Activated naive CD4-positive, alpha-beta T cell treated with anti-CD3 and anti-CD28 coated beads, Interleukin-2, amount 10 ng/mL, durations not matched to agents 7 days and 5 days (primary cell): ENCODE measurements at regions not wholly inside any gene's neighbourhood (a gene's known extent, or its start where the extent isn't known, plus 50 kb on each side); places are given as distances from the start of the nearest gene placed in this dataset.
"Not testable (repeated sequence)": the region's sequence is repeated elsewhere in the genome, so short reads cannot be mapped to it uniquely, and the experiment has no call there.

Experiments used
- CTCF ChIA-PET: fragments of 350-600 bp; sonication (Branson Sonifier 250); formaldehyde crosslinking; loops from one replicate; lab custom pipeline; 2021; ENCODE audit warnings: antibody characterized with exemption; lab: Charles Lee
- DNase-seq: peaks from one replicate; pipeline ENCODE4 v3.0.0-alpha.2; 2020
- H3K27ac Mint-ChIP-seq: one replicate; pipeline ENCODE4 v1.8.0; 2021; ENCODE audit warnings: mild to moderate bottlenecking, moderate library complexity, mixed read lengths
- H3K27me3 Mint-ChIP-seq: one replicate; pipeline ENCODE4 v1.8.0; 2021; ENCODE audit warnings: mild to moderate bottlenecking, mixed read lengths
- H3K36me3 Mint-ChIP-seq: one replicate; pipeline ENCODE4 v1.8.0; 2021; ENCODE audit warnings: mixed read lengths
- H3K4me1 Mint-ChIP-seq: one replicate; pipeline ENCODE4 v1.8.0; 2021; ENCODE audit warnings: mixed read lengths
- H3K4me3 Mint-ChIP-seq: one replicate; pipeline ENCODE4 v1.8.0; 2021; ENCODE audit warnings: mild to moderate bottlenecking, moderate library complexity, mixed read lengths
- H3K9me3 Mint-ChIP-seq: one replicate; pipeline ENCODE4 v1.8.0; 2021; ENCODE audit warnings: mixed read lengths

GRCh38 chr22:19593991-19594569 is 69.9 kb upstream of the CLDN5 start:
- CTCF ChIA-PET, result no interaction called here
- Mint-ChIP-seq H3K27ac (peak overlapping the region; percentile 9), H3K9me3 (no peaks in the 10 kb centered on the region)

GRCh38 chr22:19595532-19595931 is 71.3 kb upstream of the CLDN5 start:
- CTCF ChIA-PET, result interaction anchor here (1.4 kb wide), 1 partner anchor 34 kb away, joined by 3 read pairs; no protein-coding TSS in a partner anchor
- Mint-ChIP-seq H3K4me3 (no peak overlapping the region), H3K27ac (peak overlapping the region; percentile 99), H3K36me3 (no peaks in the 10 kb centered on the region), H3K27me3 (peaks cover 4% of the 10 kb centered on the region), H3K9me3 (no peaks in the 10 kb centered on the region), H3K4me1 (peaks cover 59% of the 10 kb centered on the region)
- no peak for DNase-seq

More at GRCh38 chr22:19593991-19594569, 69.9 kb upstream of the CLDN5 start:
- H3K4me3 Mint-ChIP-seq, result no peak overlapping the region
- H3K27me3 Mint-ChIP-seq, result peaks cover 6% of the 10 kb centered on the region
- H3K36me3 Mint-ChIP-seq, result no peaks in the 10 kb centered on the region
- no peak for DNase-seq
- H3K4me1 Mint-ChIP-seq, result peaks cover 48% of the 10 kb centered on the region

GRCh38 chr22:19596680-19597398 is 72.6 kb upstream of the CLDN5 start:
- H3K4me1 Mint-ChIP-seq, result peaks cover 65% of the 10 kb centered on the region
- CTCF ChIA-PET, result interaction anchor here (1.2 to 1.5 kb wide), 2 partner anchors 8 to 33 kb away, joined by 3 to 4 read pairs; no protein-coding TSS in a partner anchor
- DNase-seq, result no peak
- peak overlapping the region; percentile 64 for H3K4me3 Mint-ChIP-seq
- no peaks in the 10 kb centered on the region for H3K9me3 Mint-ChIP-seq
- H3K27ac Mint-ChIP-seq, result peak overlapping the region; percentile 99
- no peaks in the 10 kb centered on the region for H3K36me3 Mint-ChIP-seq
- no peaks in the 10 kb centered on the region for H3K27me3 Mint-ChIP-seq

- peak overlapping the region; percentile 64 for H3K4me3 Mint-ChIP-seq
- peaks cover 4% of the 10 kb centered on the region for H3K9me3 Mint-ChIP-seq
- H3K4me1 Mint-ChIP-seq, result peaks cover 69% of the 10 kb centered on the region
- DNase-seq, result peak; percentile 78
- CTCF ChIA-PET, result interaction anchor here (1.2 to 1.5 kb wide), 2 partner anchors 8 to 33 kb away, joined by 3 to 4 read pairs; no protein-coding TSS in a partner anchor
- no peaks in the 10 kb centered on the region for H3K36me3 Mint-ChIP-seq
- H3K27ac Mint-ChIP-seq, result peak overlapping the region; percentile 99
- H3K27me3 Mint-ChIP-seq, result no peaks in the 10 kb centered on the region
These were observed 73.2 kb upstream of the CLDN5 start for GRCh38 chr22:19597399-19597735.

GRCh38 chr22:19598054-19598855 is 74.0 kb upstream of the CLDN5 start:
- peak overlapping the region; percentile 99 for H3K27ac Mint-ChIP-seq
- peaks cover 78% of the 10 kb centered on the region for H3K4me1 Mint-ChIP-seq
- DNase-seq, result peak; percentile 69
- peaks cover 7% of the 10 kb centered on the region for H3K36me3 Mint-ChIP-seq
- peaks cover 12% of the 10 kb centered on the region for H3K9me3 Mint-ChIP-seq
- CTCF ChIA-PET, result interaction anchor here (1.2 to 1.5 kb wide), 2 partner anchors 9 to 32 kb away, joined by 3 to 4 read pairs; no protein-coding TSS in a partner anchor
- H3K4me3 Mint-ChIP-seq, result peak overlapping the region; percentile 64
- H3K27me3 Mint-ChIP-seq, result no peaks in the 10 kb centered on the region

- Mint-ChIP-seq H3K4me3 (no peak overlapping the region), H3K27ac (peak overlapping the region; percentile 99), H3K4me1 (peaks cover 76% of the 10 kb centered on the region), H3K27me3 (no peaks in the 10 kb centered on the region), H3K36me3 (peaks cover 9% of the 10 kb centered on the region), H3K9me3 (peaks cover 12% of the 10 kb centered on the region)
- DNase-seq, result no peak
- CTCF ChIA-PET, result no interaction called here
These were observed 74.8 kb upstream of the CLDN5 start for GRCh38 chr22:19599004-19599403.

- Mint-ChIP-seq H3K9me3 (peaks cover 14% of the 10 kb centered on the region), H3K36me3 (peaks cover 12% of the 10 kb centered on the region), H3K4me1 (peaks cover 75% of the 10 kb centered on the region), H3K27me3 (no peaks in the 10 kb centered on the region), H3K4me3 (no peak overlapping the region), H3K27ac (peak overlapping the region; percentile 99)
- DNase-seq, result no peak
- CTCF ChIA-PET, result interaction anchor here (0.7 kb wide), 1 partner anchor 30 kb away, joined by 3 read pairs; no protein-coding TSS in a partner anchor
These were observed 75.5 kb upstream of the CLDN5 start for GRCh38 chr22:19599626-19600243.

- CTCF ChIA-PET, H3K27ac Mint-ChIP-seq: not testable (repeated sequence)
- H3K9me3 Mint-ChIP-seq, result peaks cover 14% of the 10 kb centered on the region
These were observed 79.1 kb upstream of the CLDN5 start for GRCh38 chr22:19603346-19603745.

GRCh38 chr22:19603767-19604166 is 79.6 kb upstream of the CLDN5 start:
- Mint-ChIP-seq H3K27ac (no peak overlapping the region), H3K4me3 (no peak overlapping the region), H3K27me3 (no peaks in the 10 kb centered on the region), H3K36me3 (peaks cover 14% of the 10 kb centered on the region), H3K9me3 (peaks cover 14% of the 10 kb centered on the region), H3K4me1 (peaks cover 74% of the 10 kb centered on the region)
- CTCF ChIA-PET, result no interaction called here
- no peak for DNase-seq

More at GRCh38 chr22:19603346-19603745, 79.1 kb upstream of the CLDN5 start:
- Mint-ChIP-seq H3K36me3 (peaks cover 14% of the 10 kb centered on the region), H3K4me1 (peaks cover 74% of the 10 kb centered on the region)
- H3K4me3 Mint-ChIP-seq, H3K27me3 Mint-ChIP-seq, DNase-seq: not testable (repeated sequence)

GRCh38 chr22:19604711-19605268 is 80.6 kb upstream of the CLDN5 start:
- Mint-ChIP-seq H3K9me3 (peaks cover 14% of the 10 kb centered on the region), H3K36me3 (peaks cover 14% of the 10 kb centered on the region), H3K27me3 (no peaks in the 10 kb centered on the region), H3K27ac (peak overlapping the region; percentile 1), H3K4me3 (no peak overlapping the region), H3K4me1 (peaks cover 71% of the 10 kb centered on the region)
- CTCF ChIA-PET, result no interaction called here
- DNase-seq, result no peak

- Mint-ChIP-seq H3K36me3 (peaks cover 14% of the 10 kb centered on the region), H3K9me3 (peaks cover 14% of the 10 kb centered on the region), H3K27me3 (no peaks in the 10 kb centered on the region), H3K4me1 (peaks cover 73% of the 10 kb centered on the region), H3K27ac (peak overlapping the region; percentile 75), H3K4me3 (no peak overlapping the region)
- CTCF ChIA-PET, result no interaction called here
- no peak for DNase-seq
These were observed 81.5 kb upstream of the CLDN5 start for GRCh38 chr22:19605508-19606331.

GRCh38 chr22:19606332-19607191 is 82.4 kb upstream of the CLDN5 start:
- CTCF ChIA-PET, result interaction anchor here (1.2 kb wide), 1 partner anchor 23 kb away, joined by 3 read pairs; no protein-coding TSS in a partner anchor
- H3K27me3 Mint-ChIP-seq, result no peaks in the 10 kb centered on the region
- peak overlapping the region; percentile 92 for H3K27ac Mint-ChIP-seq
- H3K4me3 Mint-ChIP-seq, result peak overlapping the region; percentile 2
- peaks cover 14% of the 10 kb centered on the region for H3K9me3 Mint-ChIP-seq
- H3K36me3 Mint-ChIP-seq, result peaks cover 14% of the 10 kb centered on the region
- no peak for DNase-seq
- peaks cover 74% of the 10 kb centered on the region for H3K4me1 Mint-ChIP-seq
